ENCODE measurements at regions not wholly inside any gene's neighbourhood (a gene's known extent, or its start where the extent isn't known, plus 50 kb on each side); places are given as distances from the start of the nearest gene placed in this dataset.

- TF ChIP-seq CTCF (IDR thresholded peaks at IDR 0.05; ENCODE audit: insufficient read depth, low read depth, low read length): no peak
- TF ChIP-seq EZH2 (IDR thresholded peaks at IDR 0.05; ENCODE audit: insufficient read depth, low read length): no peak
These were observed 615.9 kb downstream of the PTPRU start for GRCh38 chr1:29852248-29852647.
